Urinary bladder (tissue), 3 donors: ENCODE measurements at regions not wholly inside any gene's neighbourhood (a gene's known extent, or its start where the extent isn't known, plus 50 kb on each side); places are given as distances from the start of the nearest gene placed in this dataset.

Experiments used
- DNase-seq: peaks from one replicate; pipeline ENCODE4 v3.0.0-alpha.2; 2015; ENCODE audit errors: extremely low spot score
- H3K27ac ChIP-seq: one replicate; pipeline ENCODE4 v1.5.1; 2013; ENCODE audit warnings: low read depth, mild to moderate bottlenecking, moderate library complexity
- H3K36me3 ChIP-seq: one replicate; pipeline ENCODE4 v1.6.1; 2013; ENCODE audit warnings: mild to moderate bottlenecking, moderate library complexity; ENCODE audit not compliant: insufficient read depth
- H3K4me1 ChIP-seq: one replicate; pipeline ENCODE4 v1.6.1; 2013; ENCODE audit warnings: mild to moderate bottlenecking, moderate library complexity; ENCODE audit not compliant: insufficient read depth
- H3K4me3 ChIP-seq: one replicate; pipeline ENCODE4 v1.5.1; 2013; ENCODE audit warnings: low read depth, low read length
- WGBS: extraction: QIAGEN DNeasy Blood & Tissue Kit; methylation state at CpG from one replicate; pipeline ENCODE4 v1.1.7; 2013; 5-methylcytosine and 5-hydroxymethylcytosine counted together
- donor health status: healthy with polysubstance abuse.
- donor health status: healthy.

- 95% methylated on average over 8 of the region's 8 CpGs for WGBS
- Histone ChIP-seq H3K36me3 (no peaks in the 10 kb centered on the region), H3K4me3 (no peak overlapping the region), H3K27ac (no peak overlapping the region), H3K4me1 (no peaks in the 10 kb centered on the region)
- DNase-seq = no peak
Measured at GRCh38 chr1:209414803-209415329, 168.6 kb upstream of the CAMK1G start.

DNA sequence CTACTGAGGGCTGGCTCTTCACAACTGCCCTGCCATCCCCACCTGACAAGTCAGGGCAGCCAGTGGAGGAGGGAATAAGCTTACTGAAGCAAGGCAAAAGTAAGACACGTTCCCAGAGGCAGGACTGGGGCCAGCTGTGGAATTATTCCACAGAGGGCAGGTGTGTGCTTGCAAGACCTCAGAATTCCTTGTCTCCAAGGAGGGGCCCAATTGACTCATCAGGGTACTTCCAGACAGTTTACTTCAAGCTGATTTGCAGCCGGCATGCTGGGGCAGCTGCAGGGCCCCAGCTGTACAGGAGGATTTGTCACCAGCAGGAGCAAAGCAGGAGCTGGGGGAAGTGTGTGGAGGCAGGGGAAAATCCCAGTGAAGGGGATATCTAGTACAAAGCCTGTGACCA lies 167.5 kb upstream of the CAMK1G start:
- 51% methylated on average over 2 of the region's 2 CpGs for WGBS
- no peaks in the 10 kb centered on the region for H3K36me3 ChIP-seq
- H3K27ac ChIP-seq = no peak overlapping the region
- no peak overlapping the region for H3K4me3 ChIP-seq
- DNase-seq = no peak
- no peaks in the 10 kb centered on the region for H3K4me1 ChIP-seq

DNA sequence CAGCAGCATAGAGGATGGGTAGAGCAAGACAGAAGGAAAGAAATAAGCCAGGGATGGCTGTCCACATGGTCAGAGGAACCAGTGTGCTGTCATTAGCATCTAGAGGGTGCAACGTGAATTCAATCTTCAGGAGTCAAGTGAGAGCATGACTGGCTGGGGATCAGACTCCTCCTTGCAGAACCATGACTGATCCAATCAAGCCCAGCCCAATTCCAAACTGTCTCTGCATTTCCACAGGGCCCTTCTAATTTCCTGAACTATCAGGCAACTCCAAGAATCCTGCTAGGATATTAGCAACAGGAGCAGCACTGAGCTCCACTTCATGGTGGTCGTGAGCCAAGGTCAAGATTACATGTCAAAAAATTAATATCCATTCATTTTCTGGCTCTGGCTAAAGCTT lies 166.8 kb upstream of the CAMK1G start:
- Histone ChIP-seq H3K4me1 (peaks cover 2% of the 10 kb centered on the region), H3K36me3 (no peaks in the 10 kb centered on the region), H3K4me3 (no peak overlapping the region), H3K27ac (no peak overlapping the region)
- DNase-seq = no peak
- WGBS = 80% methylated on average over 2 of the region's 2 CpGs

GRCh38 chr1:209417761-209418160 lies 165.8 kb upstream of the CAMK1G start:
- H3K4me1 ChIP-seq = peaks cover 2% of the 10 kb centered on the region
- 91% methylated on average over 3 of the region's 3 CpGs for WGBS
- H3K36me3 ChIP-seq = no peaks in the 10 kb centered on the region
- H3K27ac ChIP-seq = no peak overlapping the region
- no peak overlapping the region for H3K4me3 ChIP-seq
- DNase-seq = no peak

DNA sequence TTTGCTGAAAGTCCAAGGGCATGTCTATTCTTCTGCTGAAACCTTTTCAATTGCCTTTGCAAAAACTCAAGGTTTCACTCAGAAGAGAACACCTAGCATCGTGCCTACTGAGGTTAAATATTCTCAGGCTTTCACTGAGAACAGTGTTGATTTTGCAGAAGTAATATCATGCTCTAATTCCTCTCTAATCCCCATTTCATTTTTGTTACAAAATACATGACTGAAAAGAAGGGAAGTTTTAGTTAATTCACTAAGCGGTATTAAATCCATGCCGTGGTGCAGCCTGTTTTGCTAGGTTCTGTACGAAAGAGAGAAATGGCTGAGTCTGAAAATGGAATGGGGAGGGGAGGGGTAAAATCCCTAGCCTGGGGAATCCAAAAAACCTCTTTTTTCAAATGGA lies 163.2 kb upstream of the CAMK1G start:
- H3K27ac ChIP-seq = no peak overlapping the region
- H3K36me3 ChIP-seq = no peaks in the 10 kb centered on the region
- H3K4me3 ChIP-seq = no peak overlapping the region
- DNase-seq = no peak
- peaks cover 2% of the 10 kb centered on the region for H3K4me1 ChIP-seq
- WGBS = 78% methylated on average over 4 of the region's 4 CpGs

DNA sequence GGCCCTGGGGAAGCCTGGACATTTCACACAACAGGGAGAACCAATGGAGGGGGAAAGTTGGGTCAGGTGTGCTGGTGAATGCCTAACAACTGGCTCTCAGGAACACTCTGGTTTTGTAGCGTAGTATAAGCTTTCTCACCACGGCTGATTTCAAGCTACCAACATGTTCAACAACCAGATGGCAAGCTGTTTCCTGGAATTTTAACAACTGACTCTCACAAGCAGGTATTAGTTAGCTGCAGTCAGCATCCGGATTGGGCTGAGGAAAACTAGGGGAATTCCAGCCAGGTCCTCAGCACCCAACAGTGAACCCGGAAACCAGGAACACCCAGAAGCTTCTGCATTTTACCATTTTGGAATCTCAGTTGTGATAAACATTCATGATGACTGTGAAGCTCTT lies 162.3 kb upstream of the CAMK1G start:
- Histone ChIP-seq H3K4me3 (no peak overlapping the region), H3K4me1 (peaks cover 2% of the 10 kb centered on the region), H3K36me3 (no peaks in the 10 kb centered on the region), H3K27ac (no peak overlapping the region)
- WGBS = 73% methylated on average over 4 of the region's 4 CpGs
- no peak for DNase-seq

GRCh38 chr1:209421978-209422680 lies 161.4 kb upstream of the CAMK1G start:
- WGBS = 71% methylated on average over 5 of the region's 5 CpGs

DNA sequence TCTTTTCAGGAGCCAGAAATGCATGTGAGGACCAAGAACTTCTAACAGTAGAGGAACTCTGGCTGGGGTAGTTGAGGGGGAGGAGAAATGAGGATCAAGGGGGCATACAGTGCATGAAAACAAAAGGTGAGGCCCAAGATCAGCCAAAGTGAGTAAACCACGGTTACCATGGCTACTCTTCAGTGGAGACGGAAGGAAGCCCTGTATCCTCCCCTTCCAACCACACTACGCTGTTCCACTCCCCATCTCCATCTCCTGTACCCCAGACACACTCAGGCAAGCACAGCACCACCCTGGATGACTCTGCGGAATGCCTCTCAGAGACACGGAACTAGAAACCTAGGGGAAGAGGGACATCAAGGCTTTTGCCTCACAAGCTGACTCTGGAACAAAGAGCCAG lies 157.6 kb upstream of the CAMK1G start:
- Histone ChIP-seq H3K4me1 (peaks cover 2% of the 10 kb centered on the region), H3K4me3 (no peak overlapping the region), H3K27ac (no peak overlapping the region), H3K36me3 (no peaks in the 10 kb centered on the region)
- WGBS = 91% methylated on average over 5 of the region's 5 CpGs
- DNase-seq = no peak

More at GRCh38 chr1:209421978-209422680, 161.4 kb upstream of the CAMK1G start:
- Histone ChIP-seq H3K4me1 (peaks cover 2% of the 10 kb centered on the region), H3K36me3 (no peaks in the 10 kb centered on the region), H3K4me3 (no peak overlapping the region), H3K27ac (no peak overlapping the region)
- no peak for DNase-seq

DNA sequence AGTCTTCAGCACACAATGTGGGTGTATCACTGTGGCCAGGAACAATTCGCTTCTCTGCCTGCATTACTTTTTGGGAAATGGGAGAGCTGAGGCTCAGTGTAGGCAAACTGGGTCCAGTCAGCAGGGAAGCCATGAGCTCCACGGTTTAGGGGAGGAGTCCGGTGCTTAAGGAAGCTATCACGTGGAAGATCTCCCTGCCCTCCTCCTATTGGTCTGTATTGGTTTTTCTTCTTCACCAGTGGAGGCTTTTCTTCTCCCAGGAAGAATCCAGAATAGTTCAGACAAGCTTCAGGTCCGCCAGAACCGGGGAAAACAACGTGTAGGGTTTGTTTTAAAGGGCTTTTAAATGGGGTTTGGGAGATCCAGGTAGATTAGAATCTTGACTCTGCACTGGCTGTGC lies 156.2 kb upstream of the CAMK1G start:
- no peak overlapping the region for H3K4me3 ChIP-seq
- no peaks in the 10 kb centered on the region for H3K4me1 ChIP-seq
- no peak for DNase-seq
- 73% methylated on average over 7 of the region's 7 CpGs for WGBS
- H3K27ac ChIP-seq = no peak overlapping the region
- H3K36me3 ChIP-seq = no peaks in the 10 kb centered on the region

GRCh38 chr1:209427811-209428210 lies 155.7 kb upstream of the CAMK1G start:
- H3K36me3 ChIP-seq = no peaks in the 10 kb centered on the region
- WGBS = 73% methylated on average over 9 of the region's 9 CpGs
- H3K4me1 ChIP-seq = no peaks in the 10 kb centered on the region
- no peak overlapping the region for H3K27ac ChIP-seq
- H3K4me3 ChIP-seq = no peak overlapping the region
- no peak for DNase-seq

DNA sequence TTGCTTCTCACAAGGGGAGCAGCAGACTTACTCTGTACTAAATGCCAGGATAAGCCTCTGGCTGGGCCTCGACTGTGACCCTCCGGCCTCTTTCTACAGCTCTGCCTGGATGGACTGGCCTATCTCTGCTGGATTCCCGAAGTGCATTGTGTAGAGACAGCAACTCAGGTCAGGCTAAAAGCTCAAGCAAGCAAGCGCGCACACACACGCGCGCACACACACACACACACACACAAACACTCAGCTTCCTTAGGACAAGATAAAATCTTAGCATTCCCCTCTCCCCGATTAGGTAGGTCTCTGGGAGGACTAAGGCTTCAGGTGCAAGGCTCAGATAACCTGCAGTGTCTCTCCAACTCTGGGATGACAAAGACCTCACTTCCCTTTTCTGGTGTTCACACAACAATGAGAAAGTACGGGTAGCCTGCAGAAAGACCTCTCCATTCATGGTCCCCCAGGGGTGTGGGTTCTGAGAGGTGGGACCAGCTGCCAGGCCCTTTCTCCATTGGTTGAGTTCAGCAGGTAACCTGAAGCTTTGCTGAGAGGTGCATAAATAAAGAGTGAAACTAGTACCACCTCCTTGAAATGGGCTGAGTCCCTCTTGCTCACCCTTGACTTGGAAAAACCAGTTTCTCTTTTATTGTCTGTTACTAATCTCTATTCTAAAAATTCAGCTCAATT lies 155.1 kb upstream of the CAMK1G start:
- H3K4me3 ChIP-seq = no peak overlapping the region
- no peak for DNase-seq
- H3K27ac ChIP-seq = no peak overlapping the region
- H3K36me3 ChIP-seq = no peaks in the 10 kb centered on the region
- 75% methylated on average over 10 of the region's 10 CpGs for WGBS
- H3K4me1 ChIP-seq = no peaks in the 10 kb centered on the region

DNA sequence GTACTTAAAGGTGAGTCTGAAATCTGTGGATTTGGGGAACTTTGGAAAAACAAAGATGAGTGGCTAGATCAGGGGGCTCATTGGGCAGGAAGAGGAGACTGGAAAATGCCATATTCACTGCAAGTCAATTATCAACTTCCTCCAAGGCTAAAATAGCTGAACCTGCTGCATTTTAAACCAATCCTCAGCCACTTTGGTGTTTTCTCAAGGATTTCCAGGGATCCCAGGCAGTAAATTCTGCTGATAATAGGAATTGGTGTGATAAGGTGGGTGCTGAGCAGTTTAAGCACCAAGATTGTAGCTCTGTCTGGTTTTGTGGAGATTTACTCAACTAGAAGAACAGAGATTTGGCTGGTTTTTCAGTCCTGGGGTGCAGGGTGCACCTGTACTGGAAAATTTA lies 153.9 kb upstream of the CAMK1G start:
- Histone ChIP-seq H3K4me3 (peak overlapping the region; percentile 41), H3K27ac (peak overlapping the region; percentile 56), H3K36me3 (no peaks in the 10 kb centered on the region), H3K4me1 (no peaks in the 10 kb centered on the region)
- no peak for DNase-seq

GRCh38 chr1:209430107-209430506 lies 153.4 kb upstream of the CAMK1G start:
- DNase-seq = no peak
- WGBS = 81% methylated on average over 3 of the region's 3 CpGs
- Histone ChIP-seq H3K4me1 (no peaks in the 10 kb centered on the region), H3K4me3 (peak overlapping the region; percentile 41), H3K27ac (no peak overlapping the region), H3K36me3 (no peaks in the 10 kb centered on the region)

DNA sequence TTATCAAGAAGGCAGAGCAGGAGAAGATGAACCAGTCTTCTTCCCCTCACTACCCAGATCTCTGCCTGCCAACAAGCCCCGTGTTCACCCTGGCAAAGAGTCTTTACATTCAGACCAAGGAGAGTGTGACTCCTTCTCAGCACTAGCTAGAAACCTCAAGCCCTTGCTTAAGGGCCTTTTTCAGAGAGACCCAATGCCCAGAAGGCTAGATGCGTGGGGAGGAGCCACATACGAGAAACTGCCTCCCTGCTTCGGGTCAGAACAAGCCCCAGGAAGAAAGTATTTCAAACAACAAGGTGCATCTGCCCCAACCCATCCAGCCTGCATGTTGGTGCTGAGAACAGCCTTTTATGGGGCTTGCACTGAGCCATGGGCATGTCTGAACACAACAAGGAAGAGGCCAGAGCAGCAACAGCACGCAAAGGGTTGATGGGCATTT lies 152.7 kb upstream of the CAMK1G start:
- Histone ChIP-seq H3K36me3 (no peaks in the 10 kb centered on the region), H3K4me1 (no peaks in the 10 kb centered on the region), H3K4me3 (no peak overlapping the region), H3K27ac (peak overlapping the region; percentile 42)
- no peak for DNase-seq
- 89% methylated on average over 5 of the region's 5 CpGs for WGBS
